ENCODE measurements at regions not wholly inside any gene's neighbourhood (a gene's known extent, or its start where the extent isn't known, plus 50 kb on each side); places are given as distances from the start of the nearest gene placed in this dataset.

- Histone ChIP-seq H3K9me3 (ENCODE audit: control insufficient read depth, insufficient read depth, low read length) (no peaks in the 10 kb centered on the region), H4K8ac (ENCODE audit: low read depth in 2 of 2, low read length in 2 of 2) (no peak overlapping the region), H2AK9ac (replicated peaks; ENCODE audit: low read depth, low read length, poor library complexity) (no peak overlapping the region), H3K79me1 (ENCODE audit: low read depth in 1 of 2, low read length in 2 of 2) (no peaks in the 10 kb centered on the region), H3K9me1 (ENCODE audit: insufficient read depth, low read length) (no peaks in the 10 kb centered on the region), H2BK120ac (ENCODE audit: low read depth, low read length) (no peak overlapping the region), H3K4me1 (ENCODE audit: control insufficient read depth, insufficient read depth, low read length) (no peaks in the 10 kb centered on the region), H3K27ac (ENCODE audit: insufficient read depth, low read length) (no peak overlapping the region), H3K4me3 (ENCODE audit: insufficient read depth, low read depth, low read length) (no peak overlapping the region), H3K9ac (ENCODE audit: low read depth, low read length) (no peak overlapping the region), H3K36me3 (ENCODE audit: control insufficient read depth, insufficient read depth, low read length) (no peaks in the 10 kb centered on the region), H3K56ac (ENCODE audit: extremely low read depth, insufficient read depth, low read length) (no peak overlapping the region), H2BK20ac (ENCODE audit: low read depth, low read length) (no peak overlapping the region), H2BK15ac (ENCODE audit: low read depth, low read length) (no peak overlapping the region), H3K4me2 (ENCODE audit: low read depth, low read length) (no peak overlapping the region), H2AFZ (replicated peaks; ENCODE audit: low read length, poor library complexity) (no peak overlapping the region), H4K5ac (ENCODE audit: low read depth, low read length) (no peak overlapping the region), H4K20me1 (ENCODE audit: insufficient read depth, low read length) (no peaks in the 10 kb centered on the region), H2BK5ac (ENCODE audit: low read depth, low read length, poor library complexity, severe bottlenecking) (no peak overlapping the region), H4K91ac (ENCODE audit: insufficient read depth, low read depth, low read length) (no peak overlapping the region), H3K27me3 (ENCODE audit: control insufficient read depth, insufficient read depth, low read length) (no peaks in the 10 kb centered on the region), H3K18ac (ENCODE audit: low read depth, low read length) (no peak overlapping the region), H3K4ac (ENCODE audit: low read depth, low read length) (no peak overlapping the region), H3K14ac (replicated peaks; ENCODE audit: low read depth, low read length) (no peak overlapping the region), H3K23ac (ENCODE audit: low read depth, low read length) (no peak overlapping the region), H2AK5ac (ENCODE audit: low read depth, low read length) (no peak overlapping the region)
- ChIA-PET CTCF (no interaction called here), POLR2A (ENCODE audit: unreplicated experiment) (no interaction called here)
- TF ChIP-seq RCOR1 (IDR thresholded peaks at IDR 0.05; ENCODE audit: insufficient replicate concordance, low read length) (no peak), SMC3 (IDR thresholded peaks at IDR 0.05; ENCODE audit: low read depth, low read length) (no peak), BHLHE40 (IDR thresholded peaks at IDR 0.05; ENCODE audit: low read depth, low read length) (no peak), POLR2A (IDR thresholded peaks at IDR 0.05; ENCODE audit: low read depth, low read length) (no peak), USF2 (IDR thresholded peaks at IDR 0.05; ENCODE audit: low read depth, low read length) (no peak), MAZ (IDR thresholded peaks at IDR 0.05; ENCODE audit: borderline replicate concordance, low read depth, low read length) (no peak), CEBPB (IDR thresholded peaks at IDR 0.05; ENCODE audit: low read depth, low read length) (no peak), FOS (IDR thresholded peaks at IDR 0.05; ENCODE audit: low read depth, low read length) (no peak), RAD21 (IDR thresholded peaks at IDR 0.05; ENCODE audit: low read length) (no peak), NFE2L2 (IDR thresholded peaks at IDR 0.05; ENCODE audit: low read depth, low read length) (no peak), CHD1 (IDR thresholded peaks at IDR 0.05; ENCODE audit: low read depth, low read length) (no peak), ELK1 (IDR thresholded peaks at IDR 0.05; ENCODE audit: borderline replicate concordance, low read depth, low read length) (no peak), MXI1 (IDR thresholded peaks at IDR 0.05; ENCODE audit: borderline replicate concordance, low read depth, low read length) (no peak)
- dilution Hi-C loops (cut with HindIII; ENCODE audit: low sequenced_read_pairs, unreplicated experiment) = no loop called here
- no CpG with 5 or more reads among the region's 1 CpG for WGBS, 2 experiments (ENCODE audit: extremely low coverage in 2 of 2, insufficient read length in 1 of 2)
- ATAC-seq (ENCODE audit: low read depth) (no peak), DNase-seq (no peak)
- intact Hi-C loops (cut with micrococcal nuclease) = no loop called here
- in situ Hi-C loops (cut with MboI; ENCODE audit: low sequenced_read_pairs) = no loop called here
- no TSS peak for BruUV-seq (replicated peaks)
These were observed 217.7 kb downstream of the DEPDC1B start for GRCh38 chr5:60482301-60482700.
